ENCODE measurements at regions not wholly inside any gene's neighbourhood (a gene's known extent, or its start where the extent isn't known, plus 50 kb on each side); places are given as distances from the start of the nearest gene placed in this dataset.

DNA sequence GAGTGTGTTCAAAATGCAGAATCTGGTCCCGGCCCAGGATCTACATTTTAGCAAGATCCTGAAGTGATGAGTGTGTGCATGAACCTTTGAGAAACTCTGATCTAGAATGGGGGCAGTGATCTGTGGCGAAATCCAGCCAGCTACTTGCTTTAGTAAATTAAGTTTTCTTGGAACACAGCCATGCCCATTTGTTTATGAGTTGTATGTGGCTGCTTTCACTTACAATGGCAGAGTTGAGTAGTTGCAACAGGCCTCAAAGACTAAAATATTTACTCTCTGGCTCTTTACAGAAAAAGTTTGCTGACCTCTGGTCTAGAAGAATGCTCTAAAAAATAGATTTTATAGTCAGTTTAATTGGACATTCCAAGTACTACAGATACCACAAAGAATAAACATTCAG lies 588.3 kb downstream of the BNC2 start:
- TF ChIP-seq, protein P1, sequence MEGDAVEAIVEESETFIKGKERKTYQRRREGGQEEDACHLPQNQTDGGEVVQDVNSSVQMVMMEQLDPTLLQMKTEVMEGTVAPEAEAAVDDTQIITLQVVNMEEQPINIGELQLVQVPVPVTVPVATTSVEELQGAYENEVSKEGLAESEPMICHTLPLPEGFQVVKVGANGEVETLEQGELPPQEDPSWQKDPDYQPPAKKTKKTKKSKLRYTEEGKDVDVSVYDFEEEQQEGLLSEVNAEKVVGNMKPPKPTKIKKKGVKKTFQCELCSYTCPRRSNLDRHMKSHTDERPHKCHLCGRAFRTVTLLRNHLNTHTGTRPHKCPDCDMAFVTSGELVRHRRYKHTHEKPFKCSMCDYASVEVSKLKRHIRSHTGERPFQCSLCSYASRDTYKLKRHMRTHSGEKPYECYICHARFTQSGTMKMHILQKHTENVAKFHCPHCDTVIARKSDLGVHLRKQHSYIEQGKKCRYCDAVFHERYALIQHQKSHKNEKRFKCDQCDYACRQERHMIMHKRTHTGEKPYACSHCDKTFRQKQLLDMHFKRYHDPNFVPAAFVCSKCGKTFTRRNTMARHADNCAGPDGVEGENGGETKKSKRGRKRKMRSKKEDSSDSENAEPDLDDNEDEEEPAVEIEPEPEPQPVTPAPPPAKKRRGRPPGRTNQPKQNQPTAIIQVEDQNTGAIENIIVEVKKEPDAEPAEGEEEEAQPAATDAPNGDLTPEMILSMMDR (conservative IDR thresholded peaks at IDR 0.05; ENCODE audit: control insufficient read depth, insufficient read depth, low read depth, low read length) = no peak
- no peak overlapping the region for H3K4me3 ChIP-seq (ENCODE audit: control insufficient read depth, low read depth, low read length)
- DNase-seq (ENCODE audit: low read depth) = peak; percentile 67

DNA sequence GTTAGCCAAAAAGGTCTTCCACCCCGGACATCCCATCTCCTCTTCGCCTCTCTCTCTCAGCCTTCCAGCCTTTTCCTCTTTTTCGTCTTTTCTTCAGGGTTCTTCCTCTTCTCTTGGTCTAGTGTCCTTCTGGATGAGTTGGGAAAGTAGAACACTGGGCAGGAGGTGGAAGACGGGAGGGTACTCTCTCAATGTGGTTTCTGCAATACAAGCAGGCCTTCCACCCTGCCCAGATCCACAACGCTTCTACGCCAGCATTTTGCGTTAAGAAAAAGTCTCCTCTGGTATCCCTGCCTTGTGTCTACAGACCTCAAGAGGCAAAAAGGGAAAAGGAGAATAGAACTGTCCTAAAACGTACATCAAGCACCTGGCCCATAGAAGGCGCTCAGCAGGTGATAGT lies 587.8 kb downstream of the BNC2 start:
- no peak overlapping the region for H3K4me3 ChIP-seq (ENCODE audit: control insufficient read depth, low read depth, low read length)
- TF ChIP-seq, protein P1 (conservative IDR thresholded peaks at IDR 0.05; ENCODE audit: control insufficient read depth, insufficient read depth, low read depth, low read length) = no peak
- no peak for DNase-seq (ENCODE audit: low read depth)

DNA sequence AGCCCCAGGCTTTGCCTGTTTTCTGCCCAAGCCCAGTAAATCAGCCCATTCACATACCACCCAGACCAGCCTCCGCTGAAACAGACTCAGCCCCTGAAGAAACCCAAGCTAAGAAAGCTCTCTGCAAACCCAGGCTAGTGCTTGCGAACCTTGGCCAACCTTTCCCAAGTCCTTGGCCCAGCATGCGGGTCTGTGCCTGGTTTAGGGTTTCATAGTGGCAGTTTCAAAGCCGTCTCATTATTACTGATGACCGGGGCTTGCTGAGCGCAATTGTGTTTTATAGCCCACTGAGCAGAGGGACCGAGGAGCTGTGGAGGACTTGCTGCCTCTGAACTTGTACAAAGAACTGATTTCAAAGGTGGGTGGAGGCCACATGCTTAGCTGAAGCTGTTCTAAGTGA lies 584.3 kb downstream of the BNC2 start:
- no peak overlapping the region for H3K4me3 ChIP-seq (ENCODE audit: control insufficient read depth, low read depth, low read length)
- TF ChIP-seq, protein P1 (conservative IDR thresholded peaks at IDR 0.05; ENCODE audit: control insufficient read depth, insufficient read depth, low read depth, low read length) = no peak
- DNase-seq (ENCODE audit: low read depth) = no peak

DNA sequence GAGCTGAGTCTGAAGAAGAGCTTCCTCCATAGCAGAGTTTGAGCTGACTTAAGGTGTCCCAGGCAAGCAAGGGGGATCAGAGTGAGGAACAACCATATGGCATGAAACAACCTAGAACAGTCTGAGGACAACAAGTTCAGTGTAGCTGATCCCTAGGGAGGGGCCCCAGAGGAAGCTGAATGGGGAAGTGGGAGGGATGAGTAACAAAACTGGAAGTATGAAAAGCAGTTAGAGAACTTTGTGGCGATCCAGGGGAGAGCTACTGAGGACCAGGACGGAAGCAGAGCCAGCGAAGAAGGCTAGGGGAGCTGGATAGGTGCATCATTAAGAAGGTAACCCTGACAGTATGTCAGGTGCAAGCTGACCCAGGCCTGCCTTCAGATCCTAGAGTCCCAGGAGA lies 580.8 kb downstream of the BNC2 start:
- H3K4me3 ChIP-seq (ENCODE audit: control insufficient read depth, low read depth, low read length) = no peak overlapping the region
- peak; percentile 77 for DNase-seq (ENCODE audit: low read depth)
- TF ChIP-seq, protein P1 (conservative IDR thresholded peaks at IDR 0.05; ENCODE audit: control insufficient read depth, insufficient read depth, low read depth, low read length) = no peak

DNA sequence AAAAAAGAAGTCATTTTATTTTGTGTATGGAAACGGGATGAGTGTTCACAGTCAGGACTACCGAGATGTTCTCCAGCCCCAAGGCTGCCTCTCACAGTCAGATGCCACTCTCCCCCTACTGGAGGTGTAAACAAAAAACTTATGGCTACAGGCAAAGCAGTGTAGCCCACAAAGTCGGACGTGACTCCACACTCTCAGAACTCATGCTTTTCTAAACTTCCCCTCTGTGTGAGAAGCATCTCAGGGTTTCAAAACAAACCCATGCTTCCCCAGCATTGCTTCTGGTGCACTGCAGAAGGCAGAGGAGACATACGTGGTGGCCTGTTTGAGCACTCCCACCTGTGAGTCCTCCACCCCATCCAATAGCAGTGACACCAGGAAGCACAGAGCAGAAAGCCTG lies 580.3 kb downstream of the BNC2 start:
- DNase-seq (ENCODE audit: low read depth) = no peak
- TF ChIP-seq, protein P1 (conservative IDR thresholded peaks at IDR 0.05; ENCODE audit: control insufficient read depth, insufficient read depth, low read depth, low read length) = no peak

DNA sequence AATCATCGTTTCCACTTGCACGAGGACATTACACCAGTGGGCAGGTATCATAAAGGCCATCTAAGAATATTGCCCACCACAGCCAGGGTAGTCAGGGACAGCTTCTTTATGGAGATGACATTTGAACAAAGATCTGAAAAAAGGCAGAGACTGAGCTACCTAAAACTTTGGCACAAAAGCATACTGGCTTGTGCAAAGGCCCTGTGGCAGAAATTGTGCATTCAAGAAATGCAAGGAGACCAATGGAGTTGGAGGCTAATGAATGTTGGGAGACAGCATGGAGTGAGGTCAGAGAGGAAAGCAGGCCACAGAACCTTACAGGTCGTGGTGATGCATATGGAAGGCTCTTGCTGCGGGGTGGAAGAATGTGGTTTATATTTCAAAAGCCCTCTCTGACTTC lies 578.5 kb downstream of the BNC2 start:
- DNase-seq (ENCODE audit: low read depth) = no peak
- H3K4me3 ChIP-seq (ENCODE audit: control insufficient read depth, low read depth, low read length) = no peak overlapping the region
- TF ChIP-seq, protein P1 (conservative IDR thresholded peaks at IDR 0.05; ENCODE audit: control insufficient read depth, insufficient read depth, low read depth, low read length) = no peak

More for the DNA sequence above, 580.3 kb downstream of the BNC2 start:
- H3K4me3 ChIP-seq (ENCODE audit: control insufficient read depth, low read depth, low read length) = no peak overlapping the region

DNA sequence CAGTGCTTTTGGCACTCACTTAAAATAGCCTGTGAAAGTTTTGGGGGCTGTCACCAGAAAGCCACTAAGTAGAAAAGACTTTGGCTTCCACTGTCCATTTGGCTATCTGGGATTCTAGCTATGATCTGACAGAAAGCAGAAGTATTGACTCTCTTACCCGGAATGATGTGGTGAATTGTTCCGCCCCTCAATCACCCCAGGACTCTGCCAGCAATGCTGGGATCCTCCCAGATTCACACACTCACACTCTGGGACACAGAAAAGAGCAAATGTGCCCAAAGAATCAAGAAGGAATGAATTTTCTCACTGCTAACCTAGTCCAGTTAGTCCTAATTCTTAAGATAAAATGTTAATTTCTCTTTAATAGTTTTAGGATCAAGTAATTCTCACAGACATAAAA lies 576.9 kb downstream of the BNC2 start:
- no peak for DNase-seq (ENCODE audit: low read depth)
- no peak overlapping the region for H3K4me3 ChIP-seq (ENCODE audit: control insufficient read depth, low read depth, low read length)
- TF ChIP-seq, protein P1 (conservative IDR thresholded peaks at IDR 0.05; ENCODE audit: control insufficient read depth, insufficient read depth, low read depth, low read length) = no peak
